Vagina (tissue), 2 donors: ENCODE measurements at regions not wholly inside any gene's neighbourhood (a gene's known extent, or its start where the extent isn't known, plus 50 kb on each side); places are given as distances from the start of the nearest gene placed in this dataset.

Experiments
- POLR2AphosphoS5 ChIP-seq, 2 donors: sonication (generic); formaldehyde crosslinking; IDR thresholded peaks; one replicate each; pipeline ENCODE4 v1.9.0; 2017; ENCODE audit warnings: antibody characterized with exemption in 2 of 2, mild to moderate bottlenecking in 2 of 2, low read depth in 1 of 2; ENCODE audit not compliant: insufficient read depth in 1 of 2
- TF ChIP-seq, protein P1 (sequence below), 3 experiments: fragments of 450-650 bp in 2 of 3; fragments of 200-600 bp in 1 of 3; sonication (generic) in 1 of 3; IDR thresholded peaks; one replicate each; pipeline ENCODE4 v1.5.1; 2017 to 2019; ENCODE audit warnings: antibody characterized with exemption in 3 of 3, mild to moderate bottlenecking in 2 of 3, moderate library complexity in 2 of 3

- TF ChIP-seq POLR2AphosphoS5 (IDR thresholded peaks at IDR 0.05; ENCODE audit: insufficient read depth in 1 of 2, low read depth in 1 of 2): no peak
- TF ChIP-seq, protein P1, sequence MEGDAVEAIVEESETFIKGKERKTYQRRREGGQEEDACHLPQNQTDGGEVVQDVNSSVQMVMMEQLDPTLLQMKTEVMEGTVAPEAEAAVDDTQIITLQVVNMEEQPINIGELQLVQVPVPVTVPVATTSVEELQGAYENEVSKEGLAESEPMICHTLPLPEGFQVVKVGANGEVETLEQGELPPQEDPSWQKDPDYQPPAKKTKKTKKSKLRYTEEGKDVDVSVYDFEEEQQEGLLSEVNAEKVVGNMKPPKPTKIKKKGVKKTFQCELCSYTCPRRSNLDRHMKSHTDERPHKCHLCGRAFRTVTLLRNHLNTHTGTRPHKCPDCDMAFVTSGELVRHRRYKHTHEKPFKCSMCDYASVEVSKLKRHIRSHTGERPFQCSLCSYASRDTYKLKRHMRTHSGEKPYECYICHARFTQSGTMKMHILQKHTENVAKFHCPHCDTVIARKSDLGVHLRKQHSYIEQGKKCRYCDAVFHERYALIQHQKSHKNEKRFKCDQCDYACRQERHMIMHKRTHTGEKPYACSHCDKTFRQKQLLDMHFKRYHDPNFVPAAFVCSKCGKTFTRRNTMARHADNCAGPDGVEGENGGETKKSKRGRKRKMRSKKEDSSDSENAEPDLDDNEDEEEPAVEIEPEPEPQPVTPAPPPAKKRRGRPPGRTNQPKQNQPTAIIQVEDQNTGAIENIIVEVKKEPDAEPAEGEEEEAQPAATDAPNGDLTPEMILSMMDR (IDR thresholded peaks at IDR 0.05): no peak
These were observed 1372.3 kb upstream of the SPRY2 start for GRCh38 chr13:81713201-81713600.
